GM21528 (cell line): ENCODE measurements at regions not wholly inside any gene's neighbourhood (a gene's known extent, or its start where the extent isn't known, plus 50 kb on each side); places are given as distances from the start of the nearest gene placed in this dataset.

Experiments
- ATAC-seq: cut with Tn5 transposase; IDR thresholded peaks from one replicate; pipeline ENCODE4 v1.9.1; 2021; ENCODE audit warnings: mild to moderate bottlenecking, moderate library complexity; ENCODE audit not compliant: unreplicated experiment, low FRiP score

DNA sequence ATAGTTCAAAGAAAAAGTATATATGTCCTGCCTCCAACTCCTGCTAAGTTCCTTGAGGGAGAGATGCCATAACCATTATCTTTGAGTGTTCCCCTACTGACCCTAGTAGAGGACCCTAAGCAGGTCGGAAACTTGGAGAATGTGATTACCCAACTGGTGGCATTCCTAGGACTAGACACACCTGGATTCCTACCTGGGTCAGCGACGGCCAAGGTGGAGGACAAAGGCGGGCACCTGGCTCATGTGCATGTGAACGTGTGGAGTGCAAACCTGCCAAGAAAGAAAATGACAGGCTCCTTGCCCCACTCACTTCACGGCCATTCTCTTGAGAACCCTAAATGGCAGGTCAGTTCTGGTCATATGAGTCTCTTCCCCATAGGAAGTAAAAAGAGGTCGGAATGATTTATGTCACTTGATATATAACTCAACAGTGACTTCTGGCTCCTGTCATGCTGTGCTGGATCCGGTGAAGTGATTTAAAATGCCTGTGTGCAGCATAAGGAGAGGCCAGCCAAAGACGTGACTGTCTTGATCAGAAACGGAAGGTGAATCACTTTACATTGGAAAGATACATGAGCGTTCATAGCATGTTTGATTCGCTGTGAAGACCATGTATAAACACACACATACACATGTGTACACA, 371.6 kb downstream of the EIPR1 start:
- ATAC-seq = no peak

DNA sequence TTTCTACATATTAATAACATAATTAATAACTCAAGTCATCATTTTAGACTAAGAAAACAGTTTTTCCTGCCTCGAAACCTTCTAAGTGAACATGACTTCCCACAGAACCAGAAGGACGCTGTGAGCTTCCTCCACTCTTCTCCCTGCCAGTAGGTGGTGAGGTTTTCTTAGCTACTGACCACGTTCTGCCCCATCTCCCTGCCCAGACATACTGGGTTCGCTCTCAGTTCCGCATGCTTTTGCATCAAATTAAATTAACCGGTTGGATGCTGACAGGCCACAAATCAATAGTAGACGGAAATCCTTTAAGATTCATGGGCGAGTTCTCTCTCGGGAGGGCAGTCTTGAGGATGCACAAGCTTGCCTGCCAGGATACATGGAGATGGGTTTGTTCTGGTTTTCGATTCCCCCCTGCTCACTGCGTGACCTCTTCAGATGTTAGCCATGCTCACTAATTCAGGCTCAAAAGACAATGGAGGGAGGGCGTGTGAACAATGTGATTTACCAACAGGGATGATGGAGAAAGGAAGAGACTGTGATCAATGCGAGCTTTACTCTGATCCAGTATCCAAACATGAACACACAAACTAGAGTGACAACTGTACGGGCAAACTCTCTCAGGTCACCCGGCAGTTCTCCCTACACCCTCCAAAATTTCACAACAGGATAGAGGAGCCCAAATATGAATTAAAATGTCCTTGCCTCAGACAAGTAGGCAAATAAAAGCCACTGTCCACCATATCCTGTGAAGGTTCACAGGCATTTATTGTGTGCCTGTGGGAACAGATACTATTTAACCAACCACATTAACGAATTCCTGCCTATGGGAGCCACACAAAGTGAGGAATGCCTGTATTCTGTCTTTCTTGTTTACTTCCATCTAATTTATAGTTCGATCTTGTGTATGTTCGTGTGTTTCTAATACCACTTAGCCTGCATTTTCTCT, 375.7 kb downstream of the EIPR1 start:
- no peak for ATAC-seq

- no peak for ATAC-seq
These were observed 376.6 kb downstream of the EIPR1 start for GRCh38 chr2:3000968-3001367.

DNA sequence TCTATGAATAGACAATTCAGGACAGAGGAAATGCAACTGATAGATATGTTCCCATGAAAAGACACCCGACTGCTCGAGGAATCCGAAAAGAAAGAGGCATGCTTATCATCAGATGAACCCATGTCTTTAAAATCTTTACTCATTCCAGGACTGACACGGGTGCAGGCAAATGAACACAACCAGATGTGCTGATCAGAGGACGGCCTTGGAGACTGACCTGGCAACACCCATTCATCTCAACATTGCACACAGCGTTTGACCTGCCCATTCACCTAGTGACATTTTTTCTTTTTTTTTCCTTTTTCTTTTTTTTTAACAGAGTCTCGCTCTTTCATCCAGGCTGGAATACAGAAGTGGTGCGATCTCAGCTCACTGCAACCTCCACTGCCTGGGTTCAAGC, 377.5 kb downstream of the EIPR1 start:
- ATAC-seq = no peak

DNA sequence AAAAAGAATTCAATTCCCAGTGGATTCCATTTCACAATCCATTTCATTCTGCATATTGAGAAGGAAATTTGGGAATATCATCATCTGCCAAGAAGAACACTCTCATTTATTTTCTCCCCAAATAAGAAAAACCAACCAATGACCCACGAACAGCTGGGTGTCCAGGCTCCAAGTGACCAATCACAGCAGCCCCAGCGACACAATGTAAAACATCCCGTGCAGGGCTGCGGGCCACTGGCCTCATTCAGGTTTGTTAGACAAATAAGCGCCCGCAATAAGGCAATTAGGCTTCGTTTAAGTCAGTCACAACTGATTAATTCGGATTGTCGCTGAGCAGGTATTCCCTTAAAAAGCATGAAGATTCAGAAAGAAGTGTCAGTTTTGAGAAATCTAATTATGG, 378.6 kb downstream of the EIPR1 start:
- no peak for ATAC-seq

GRCh38 chr2:2993172-2993692, 384.4 kb downstream of the EIPR1 start:
- ATAC-seq = no peak

DNA sequence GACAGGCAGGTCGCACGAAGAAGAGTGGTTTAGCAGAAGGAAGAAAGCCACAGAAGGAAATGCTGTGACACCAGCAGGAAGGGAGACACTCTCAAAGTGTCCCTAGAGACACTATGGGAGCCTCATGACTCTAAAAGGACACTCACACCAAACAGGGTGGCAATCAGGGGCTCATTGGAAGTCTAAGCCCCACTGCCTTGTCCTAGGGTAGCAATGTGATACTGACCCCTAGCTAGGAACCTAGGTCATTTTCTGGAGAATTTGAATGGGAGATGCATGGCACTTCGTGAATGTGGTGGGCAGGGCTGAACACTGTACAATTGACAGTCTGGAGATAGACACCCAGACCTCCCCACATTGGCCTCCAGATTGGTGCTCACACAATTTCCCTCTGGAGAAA, 385.0 kb downstream of the EIPR1 start:
- no peak for ATAC-seq

- ATAC-seq = no peak
These were observed 392.6 kb downstream of the EIPR1 start for GRCh38 chr2:2985020-2985419.

- ATAC-seq = no peak
These were observed 396.6 kb downstream of the EIPR1 start for GRCh38 chr2:2981000-2981399.

- no peak for ATAC-seq
These were observed 402.6 kb downstream of the EIPR1 start for GRCh38 chr2:2974982-2975381.

GRCh38 chr2:2960441-2961133, 417.0 kb downstream of the EIPR1 start:
- no peak for ATAC-seq

GRCh38 chr2:2950403-2950952, 427.1 kb downstream of the EIPR1 start:
- no peak for ATAC-seq

GRCh38 chr2:2947406-2947805, 430.2 kb downstream of the EIPR1 start:
- no peak for ATAC-seq

DNA sequence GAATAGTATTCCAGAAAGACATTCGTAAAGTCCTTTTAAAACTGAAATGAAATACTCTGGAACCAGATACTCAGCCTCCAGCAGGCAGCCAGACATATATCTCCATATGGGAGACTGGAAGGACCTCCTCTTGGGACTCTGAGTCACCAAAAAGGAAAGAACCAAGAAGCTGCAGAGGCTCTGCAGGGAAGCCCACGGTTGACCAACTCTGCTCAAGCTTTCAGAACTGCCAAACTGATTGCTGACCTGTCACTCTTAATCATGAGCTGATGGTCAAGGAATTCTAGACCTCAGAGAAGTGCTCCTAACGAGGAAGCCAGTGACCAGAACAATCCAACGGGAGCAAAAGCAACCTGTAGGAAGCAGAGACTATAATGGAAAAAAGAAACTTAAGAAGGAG, 434.7 kb downstream of the EIPR1 start:
- ATAC-seq = no peak

GRCh38 chr2:2942225-2942624, 435.4 kb downstream of the EIPR1 start:
- ATAC-seq = no peak

DNA sequence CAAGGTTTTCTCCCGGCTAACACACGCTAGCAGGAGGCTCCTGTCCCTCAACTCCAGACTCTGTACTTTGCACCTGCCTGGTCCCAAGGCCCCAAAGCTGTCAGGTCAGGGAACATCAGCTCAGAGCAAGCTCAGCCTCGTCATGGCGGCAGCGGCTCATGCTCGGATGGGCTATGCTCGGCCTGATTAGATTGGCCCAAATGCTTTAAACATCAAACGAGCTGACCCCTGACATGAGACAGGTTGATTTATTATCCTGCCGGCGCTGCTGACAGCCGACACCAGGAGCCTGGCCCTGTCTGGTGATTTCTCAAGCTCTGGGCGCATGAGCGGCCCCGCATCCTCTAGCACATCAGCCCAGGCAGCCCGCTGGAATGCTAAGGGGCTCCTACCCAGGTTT, 436.4 kb downstream of the EIPR1 start:
- ATAC-seq = no peak

DNA sequence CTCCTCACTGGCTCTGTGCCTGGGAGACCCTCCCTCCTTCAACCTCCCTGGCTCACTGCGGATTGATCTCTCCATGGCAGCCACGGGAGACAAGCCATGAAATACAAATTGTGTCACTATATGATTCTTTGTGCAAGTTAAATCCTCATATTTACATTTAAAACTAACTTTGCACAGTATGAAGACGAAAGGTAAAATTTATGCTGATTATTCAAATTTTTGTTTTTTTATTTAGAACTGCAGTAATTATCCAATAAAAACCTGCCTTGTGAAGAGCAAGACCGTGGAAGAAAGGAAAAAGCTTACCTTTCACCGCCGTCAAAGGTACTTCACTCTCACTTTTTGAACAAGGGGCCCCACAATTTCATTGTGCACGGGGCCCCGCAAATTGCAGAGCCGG, 436.9 kb downstream of the EIPR1 start:
- ATAC-seq = no peak

- ATAC-seq = no peak
These were observed 437.6 kb downstream of the EIPR1 start for GRCh38 chr2:2940061-2940460.

DNA sequence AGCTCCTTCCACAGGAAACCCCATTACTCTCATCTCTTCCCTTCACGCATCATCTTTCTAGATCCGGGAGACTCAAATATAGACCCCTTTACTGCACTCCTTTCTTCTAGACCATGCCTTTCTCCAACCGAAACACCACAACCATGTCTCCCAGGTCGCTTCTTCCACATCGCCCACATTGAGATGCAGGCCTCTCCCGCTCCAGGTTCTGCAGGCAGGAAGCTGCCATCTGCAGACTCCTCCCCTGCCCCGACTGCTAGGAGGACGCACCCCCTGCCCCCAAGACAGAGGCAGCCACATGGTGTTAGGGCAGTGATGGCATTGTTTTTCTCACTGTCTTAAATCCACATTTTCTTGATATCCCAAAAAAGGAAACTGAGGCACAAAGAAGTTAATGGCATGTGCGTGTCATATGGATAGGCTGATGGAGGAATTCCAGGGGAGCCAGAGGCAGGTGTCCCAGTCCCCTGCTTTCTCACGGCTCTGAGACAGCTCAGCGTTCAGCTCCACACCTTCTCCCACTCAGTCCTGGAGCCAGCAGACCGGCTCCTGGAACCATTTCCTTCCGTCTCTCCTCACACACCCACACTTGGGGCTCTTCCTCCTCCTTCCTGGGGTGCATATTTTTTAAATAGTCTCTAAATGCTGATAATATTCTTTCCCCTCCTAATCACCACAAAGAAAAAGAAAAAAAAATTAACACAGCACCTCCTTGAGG, 438.4 kb downstream of the EIPR1 start:
- ATAC-seq = no peak

DNA sequence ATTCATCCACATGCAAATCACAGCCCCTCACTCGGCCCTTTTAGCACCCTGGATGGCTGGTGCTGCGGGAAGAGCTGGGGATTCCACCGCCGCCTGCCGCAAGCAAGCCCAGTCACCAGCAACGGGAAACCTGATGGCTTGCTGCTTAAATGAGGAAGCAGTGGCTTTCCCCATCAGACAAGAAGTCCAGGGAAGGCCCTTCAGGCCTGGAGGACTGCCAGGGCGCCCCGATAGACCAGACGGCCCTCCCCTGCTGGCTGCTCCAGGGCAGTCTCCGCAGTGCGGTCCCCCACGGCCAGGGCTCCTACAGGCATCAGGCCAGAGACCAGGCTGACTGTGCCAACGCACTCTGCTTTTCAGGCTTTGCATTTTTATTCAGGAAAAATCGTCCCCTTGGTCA, 439.1 kb downstream of the EIPR1 start:
- ATAC-seq = no peak
